Hepatocyte (in vitro differentiated cells): ENCODE measurements at regions not wholly inside any gene's neighbourhood (a gene's known extent, or its start where the extent isn't known, plus 50 kb on each side); places are given as distances from the start of the nearest gene placed in this dataset.

ENCODE experiments used
- DNase-seq: peaks from one replicate; pipeline ENCODE4 v3.0.0-alpha.2; 2016; ENCODE audit warnings: low spot score
- H2AFZ ChIP-seq: fragments of 200-600 bp; sonication (generic); 2 replicates; pipeline ENCODE4 v1.6.0; 2016; ENCODE audit warnings: antibody characterized with exemption, mild to moderate bottlenecking
- H3K27ac ChIP-seq: fragments of 200-600 bp; sonication (generic); 2 replicates; pipeline ENCODE4 v1.5.1; 2016; ENCODE audit warnings: mild to moderate bottlenecking
- H3K27me3 ChIP-seq: fragments of 200-600 bp; sonication (generic); 2 replicates; pipeline ENCODE4 v1.6.1; 2016
- H3K36me3 ChIP-seq: fragments of 200-600 bp; sonication (generic); replicated peaks from 2 replicates; pipeline ENCODE4 v1.5.1; 2016; ENCODE audit warnings: low read depth; ENCODE audit not compliant: insufficient read depth
- H3K4me1 ChIP-seq: fragments of 200-600 bp; sonication (generic); 2 replicates; pipeline ENCODE4 v1.5.1; 2016; ENCODE audit warnings: mild to moderate bottlenecking, moderate library complexity; ENCODE audit not compliant: insufficient read depth
- H3K4me2 ChIP-seq: fragments of 200-600 bp; sonication (generic); 2 replicates; pipeline ENCODE4 v1.6.0; 2016
- H3K4me3 ChIP-seq: fragments of 200-600 bp; sonication (generic); 2 replicates; pipeline ENCODE4 v1.5.1; 2016; ENCODE audit warnings: mild to moderate bottlenecking
- H3K79me2 ChIP-seq: fragments of 200-600 bp; sonication (generic); 2 replicates; pipeline ENCODE4 v1.6.0; 2017; ENCODE audit warnings: mild to moderate bottlenecking
- H3K9me2 ChIP-seq: fragments of 200-600 bp; sonication (generic); replicated peaks from 2 replicates; pipeline ENCODE4 v1.6.0; 2017; ENCODE audit warnings: mild to moderate bottlenecking; ENCODE audit not compliant: insufficient read depth
- H3K9me3 ChIP-seq: fragments of 200-600 bp; sonication (generic); 2 replicates; pipeline ENCODE4 v1.5.1; 2016; ENCODE audit warnings: low read depth, mild to moderate bottlenecking
- H4K20me1 ChIP-seq: fragments of 200-600 bp; sonication (generic); 2 replicates; pipeline ENCODE4 v1.6.0; 2016; ENCODE audit warnings: mild to moderate bottlenecking; ENCODE audit not compliant: insufficient read depth, poor library complexity, severe bottlenecking
- CTCF ChIP-seq: fragments of 200-600 bp; sonication (generic); IDR thresholded peaks from 2 replicates; pipeline ENCODE4 v1.5.1; 2016; ENCODE audit warnings: antibody characterized with exemption, mild to moderate bottlenecking; ENCODE audit not compliant: poor library complexity
- EZH2 ChIP-seq: fragments of 200-600 bp; sonication (generic); IDR thresholded peaks from 2 replicates; pipeline ENCODE4 v1.6.1; 2016; ENCODE audit warnings: antibody characterized with exemption, mild to moderate bottlenecking, borderline replicate concordance
- EZH2phosphoT487 ChIP-seq: fragments of 200-600 bp; sonication (generic); IDR thresholded peaks from one replicate; pipeline ENCODE4 v1.6.1; 2018; ENCODE audit warnings: antibody characterized with exemption, mild to moderate bottlenecking, low read depth, moderate library complexity; ENCODE audit not compliant: unreplicated experiment, severe bottlenecking
- WGBS: methylation state at CpG from one replicate; pipeline ENCODE4 v1.1.6; 2016; ENCODE audit warnings: low lambda C conversion rate; ENCODE audit errors: missing lambda C conversion rate; 5-methylcytosine and 5-hydroxymethylcytosine counted together

GRCh38 chr3:88324788-88325187, 175.0 kb downstream of the C3orf38 start:
- Histone ChIP-seq H3K27me3 (no peaks in the 10 kb centered on the region), H2AFZ (no peak overlapping the region), H4K20me1 (no peaks in the 10 kb centered on the region), H3K79me2 (no peaks in the 10 kb centered on the region), H3K9me2 (no peaks in the 10 kb centered on the region), H3K4me3 (no peak overlapping the region), H3K4me2 (no peak overlapping the region), H3K4me1 (no peaks in the 10 kb centered on the region), H3K27ac (no peak overlapping the region), H3K9me3 (no peaks in the 10 kb centered on the region), H3K36me3 (no peaks in the 10 kb centered on the region)
- no peak for DNase-seq
- 78% methylated on average over 2 of the region's 2 CpGs for WGBS
- TF ChIP-seq CTCF (no peak), EZH2 (no peak), EZH2phosphoT487 (no peak)

DNA sequence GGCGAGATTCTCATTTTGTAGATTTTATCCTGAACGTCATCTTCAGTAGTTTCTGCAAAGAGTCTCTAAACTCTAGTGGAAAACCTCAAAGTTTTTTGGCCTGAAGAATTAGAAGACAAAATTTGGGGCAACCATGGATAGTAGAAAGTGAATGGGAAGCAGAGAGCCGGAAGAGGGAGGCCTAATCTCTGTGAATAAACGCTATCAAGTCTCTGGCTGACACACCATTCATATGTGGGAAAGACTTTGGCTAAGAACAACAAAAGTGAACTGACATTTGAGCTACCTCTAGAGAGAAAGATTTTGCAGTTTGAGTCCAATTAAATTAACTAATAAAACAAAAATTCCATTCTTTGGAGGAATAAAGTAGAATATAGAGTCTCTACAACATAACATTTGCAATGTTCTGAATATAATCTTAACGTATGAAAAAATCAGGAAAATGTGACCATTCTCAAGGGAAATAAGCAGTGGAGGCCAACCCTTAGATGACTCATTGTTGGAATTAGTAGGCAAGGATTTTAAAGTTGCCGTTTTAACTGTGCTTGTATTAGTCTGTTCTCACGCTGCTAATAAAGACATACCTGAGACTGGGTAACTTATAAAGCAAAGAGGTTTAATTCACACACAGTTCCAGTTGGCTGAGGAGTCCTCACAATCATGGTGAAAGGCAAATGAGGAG, 184.6 kb downstream of the C3orf38 start:
- Histone ChIP-seq H3K27me3 (no peaks in the 10 kb centered on the region), H3K9me2 (no peaks in the 10 kb centered on the region), H3K4me2 (no peak overlapping the region), H3K4me1 (no peaks in the 10 kb centered on the region), H3K9me3 (no peaks in the 10 kb centered on the region), H4K20me1 (no peaks in the 10 kb centered on the region), H3K4me3 (no peak overlapping the region), H3K27ac (no peak overlapping the region), H3K36me3 (no peaks in the 10 kb centered on the region), H2AFZ (no peak overlapping the region), H3K79me2 (no peaks in the 10 kb centered on the region)
- DNase-seq, result no peak
- no peak for TF ChIP-seq CTCF
- TF ChIP-seq EZH2, result no peak
- TF ChIP-seq EZH2phosphoT487, result no peak
- WGBS, result 78% methylated on average over 7 of the region's 7 CpGs

DNA sequence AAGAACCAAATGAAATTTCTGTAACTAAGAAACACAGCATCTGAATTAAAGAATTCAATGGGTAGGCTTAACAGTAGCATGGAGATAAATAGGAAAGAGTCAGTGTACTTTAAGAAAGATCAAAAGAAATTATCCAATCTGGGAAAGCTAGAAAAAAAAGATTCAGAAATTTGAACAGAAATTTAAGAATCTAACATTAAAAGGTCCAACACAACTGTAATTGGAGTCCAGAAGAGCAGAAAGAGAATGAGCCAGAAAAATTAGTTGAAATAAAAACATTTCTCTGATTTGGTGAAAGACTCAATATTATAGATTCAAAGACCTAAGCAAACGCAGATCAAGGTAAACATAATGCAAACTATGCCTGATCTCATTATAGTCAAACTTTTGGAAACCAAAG, 187.1 kb downstream of the C3orf38 start:
- no peak for DNase-seq
- Histone ChIP-seq H3K36me3 (no peaks in the 10 kb centered on the region), H3K4me1 (no peaks in the 10 kb centered on the region), H3K27ac (no peak overlapping the region), H3K9me2 (no peaks in the 10 kb centered on the region), H3K4me3 (no peak overlapping the region), H3K79me2 (no peaks in the 10 kb centered on the region), H2AFZ (no peak overlapping the region), H4K20me1 (no peaks in the 10 kb centered on the region), H3K27me3 (no peaks in the 10 kb centered on the region), H3K4me2 (no peak overlapping the region), H3K9me3 (no peaks in the 10 kb centered on the region)
- WGBS, result 91% methylated on average over 1 of the region's 1 CpG
- TF ChIP-seq EZH2 (no peak), EZH2phosphoT487 (no peak), CTCF (no peak)

GRCh38 chr3:88343264-88343663, 193.5 kb downstream of the C3orf38 start:
- H3K4me1 ChIP-seq, result no peaks in the 10 kb centered on the region
- no peak overlapping the region for H2AFZ ChIP-seq
- H3K4me3 ChIP-seq, result no peak overlapping the region
- no peaks in the 10 kb centered on the region for H4K20me1 ChIP-seq
- no peaks in the 10 kb centered on the region for H3K9me3 ChIP-seq
- TF ChIP-seq EZH2phosphoT487 (no peak), EZH2 (no peak), CTCF (no peak)
- no peaks in the 10 kb centered on the region for H3K36me3 ChIP-seq
- no peaks in the 10 kb centered on the region for H3K79me2 ChIP-seq
- no peak overlapping the region for H3K4me2 ChIP-seq
- H3K27me3 ChIP-seq, result no peaks in the 10 kb centered on the region
- no peak for DNase-seq
- WGBS, result 78% methylated on average over 2 of the region's 2 CpGs
- no peak overlapping the region for H3K27ac ChIP-seq
- no peaks in the 10 kb centered on the region for H3K9me2 ChIP-seq
